ENCODE measurements at regions not wholly inside any gene's neighbourhood (a gene's known extent, or its start where the extent isn't known, plus 50 kb on each side); places are given as distances from the start of the nearest gene placed in this dataset.

GRCh38 chr9:28363151-28363562 lies 789.9 kb upstream of the C9orf72 start:
- TF ChIP-seq POLR2A (IDR thresholded peaks at IDR 0.05) (no peak), EP300 (IDR thresholded peaks at IDR 0.05) (no peak), CTCF (IDR thresholded peaks at IDR 0.05) (no peak)
- intact Hi-C loops (cut with DNase I) = no loop called here
- no peak for DNase-seq
- H3K4me3 ChIP-seq = no peak overlapping the region
- WGBS, 3 donors = 36 to 60% (median 52%) methylated on average over 2 of the region's 2 CpGs
- H3K36me3 ChIP-seq = no peaks in the 10 kb centered on the region
- H3K27ac ChIP-seq = no peak overlapping the region
- no peaks in the 10 kb centered on the region for H3K9me3 ChIP-seq
- H3K27me3 ChIP-seq = no peaks in the 10 kb centered on the region
- H3K4me1 ChIP-seq (ENCODE audit: insufficient read depth) = no peaks in the 10 kb centered on the region

GRCh38 chr9:28365020-28365640 lies 791.8 kb upstream of the C9orf72 start:
- H3K27me3 ChIP-seq = no peaks in the 10 kb centered on the region
- intact Hi-C loops (cut with DNase I) = no loop called here

GRCh38 chr9:28365728-28366127 lies 792.4 kb upstream of the C9orf72 start:
- no peaks in the 10 kb centered on the region for H3K36me3 ChIP-seq
- WGBS, 3 donors = 90 to 93% (median 92%) methylated on average over 2 of the region's 2 CpGs
- TF ChIP-seq EP300 (IDR thresholded peaks at IDR 0.05) (no peak), POLR2A (IDR thresholded peaks at IDR 0.05) (no peak), CTCF (IDR thresholded peaks at IDR 0.05) (no peak)
- H3K9me3 ChIP-seq = no peaks in the 10 kb centered on the region
- intact Hi-C loops (cut with DNase I) = no loop called here
- DNase-seq = no peak
- no peak overlapping the region for H3K4me3 ChIP-seq
- no peak overlapping the region for H3K27ac ChIP-seq
- no peaks in the 10 kb centered on the region for H3K4me1 ChIP-seq (ENCODE audit: insufficient read depth)
- no peaks in the 10 kb centered on the region for H3K27me3 ChIP-seq

More at GRCh38 chr9:28365020-28365640, 791.8 kb upstream of the C9orf72 start:
- Histone ChIP-seq H3K4me1 (ENCODE audit: insufficient read depth) (no peaks in the 10 kb centered on the region), H3K9me3 (no peaks in the 10 kb centered on the region), H3K27ac (no peak overlapping the region), H3K4me3 (no peak overlapping the region), H3K36me3 (no peaks in the 10 kb centered on the region)
- no peak for TF ChIP-seq EP300 (IDR thresholded peaks at IDR 0.05)
- TF ChIP-seq POLR2A (IDR thresholded peaks at IDR 0.05) = no peak
- TF ChIP-seq CTCF (IDR thresholded peaks at IDR 0.05) = no peak
- no peak for DNase-seq
- WGBS, 3 donors = 68 to 73% (median 72%) methylated on average over 6 of the region's 6 CpGs

GRCh38 chr9:28378231-28378630 lies 805.0 kb upstream of the C9orf72 start:
- 94 to 100% (median 100%) methylated on average over 1 of the region's 1 CpG for WGBS, 3 donors
- Histone ChIP-seq H3K27ac (no peak overlapping the region), H3K4me3 (no peak overlapping the region), H3K4me1 (ENCODE audit: insufficient read depth) (no peaks in the 10 kb centered on the region), H3K27me3 (no peaks in the 10 kb centered on the region), H3K9me3 (no peaks in the 10 kb centered on the region), H3K36me3 (no peaks in the 10 kb centered on the region)
- no peak for DNase-seq
- TF ChIP-seq EP300 (IDR thresholded peaks at IDR 0.05) (no peak), CTCF (IDR thresholded peaks at IDR 0.05) (no peak), POLR2A (IDR thresholded peaks at IDR 0.05) (no peak)
- intact Hi-C loops (cut with DNase I) = no loop called here

Measured in ovary (tissue), 7 donors.